A549 (cell line): ENCODE measurements at regions not wholly inside any gene's neighbourhood (a gene's known extent, or its start where the extent isn't known, plus 50 kb on each side); places are given as distances from the start of the nearest gene placed in this dataset.

Source experiments
- ATAC-seq, 2 experiments: fragments of 200-7000 bp in 1 of 2; fragments of >200 bp in 1 of 2; cut with Nextera tagmentation in 1 of 2; cut with Tn5 transposase in 1 of 2; 3 replicates each; pipeline versions ENCODE4 v1.8.0 to v1.9.1; 2018 to 2020; ENCODE audit warnings: mild to moderate bottlenecking in 1 of 2, moderate library complexity in 1 of 2
- CTCF ChIA-PET: fragments of 300-600 bp; sonication (Branson Sonifier 250); formaldehyde crosslinking; extraction: SDS; loops from one replicate; lab custom pipeline; 2021; ENCODE audit warnings: antibody characterized with exemption, inconsistent platforms; lab: Yijun Ruan, JAX
- POLR2A ChIA-PET: fragments of 350-600 bp; formaldehyde crosslinking; extraction: SDS; loops from one replicate; lab custom pipeline; 2021; ENCODE audit warnings: antibody characterized with exemption, inconsistent platforms; lab: Yijun Ruan, JAX
- DNase-seq, 2 experiments: peaks; one replicate each; pipeline versions ENCODE4 v3.0.0 to v3.0.0-alpha.2; 2011 to 2016; ENCODE audit warnings: low read depth in 1 of 2, low spot score in 1 of 2
- FAIRE-seq: peaks from 2 replicates; lab custom pipeline; 2011; peaks lifted over from hg19 to GRCh38; lab: Jason Lieb, UNC
- H3K27ac ChIP-seq, 2 experiments: fragments of >200 bp; sonication (Bioruptor Twin); formaldehyde crosslinking; 3 replicates each; pipeline ENCODE4 v1.5.1; 2016 to 2017
- H3K4me1 ChIP-seq: fragments of >200 bp; sonication (Bioruptor Twin); formaldehyde crosslinking; 3 replicates; pipeline ENCODE4 v1.6.1; 2016
- H3K4me2 ChIP-seq: fragments of >200 bp; sonication (Bioruptor Twin); formaldehyde crosslinking; 3 replicates; pipeline ENCODE4 v1.6.1; 2016
- H3K4me3 ChIP-seq: fragments of >200 bp; sonication (Bioruptor Twin); formaldehyde crosslinking; 3 replicates; pipeline ENCODE4 v1.5.1; 2016
- H3K9me3 ChIP-seq: fragments of >200 bp; sonication (Bioruptor Twin); formaldehyde crosslinking; 3 replicates; pipeline ENCODE4 v1.6.1; 2016
- BHLHE40 ChIP-seq: IDR thresholded peaks from 2 replicates; pipeline ENCODE4 v1.6.1; 2012; ENCODE audit warnings: low read depth, low read length, inconsistent platforms
- CHD2 ChIP-seq: fragments of 150-350 bp; IDR thresholded peaks from 2 replicates; pipeline ENCODE4 v1.6.1; 2014; ENCODE audit warnings: low read length; ENCODE audit not compliant: partially characterized antibody
- CHD4 ChIP-seq: fragments of 200-600 bp; sonication (generic); IDR thresholded peaks from 2 replicates; pipeline ENCODE4 v1.6.1; 2016; ENCODE audit warnings: antibody characterized with exemption, mild to moderate bottlenecking, borderline replicate concordance
- EHF ChIP-seq: fragments of 250-450 bp; sonication (Bioruptor Pico); IDR thresholded peaks from 2 replicates; pipeline ENCODE4 v1.5.0; 2020; ENCODE audit warnings: mild to moderate bottlenecking
- EP300 ChIP-seq, 2 experiments: fragments of >200 bp; sonication (Bioruptor Twin); formaldehyde crosslinking; IDR thresholded peaks; 2 replicates in 1 of 2; 3 replicates in 1 of 2; pipeline ENCODE4 v1.6.1; 2016 to 2017
- FOSL2 ChIP-seq, 2 experiments: fragments of 450-650 bp in 1 of 2; fragments of >200 bp in 1 of 2; sonication (Bioruptor Twin) in 1 of 2; formaldehyde crosslinking; IDR thresholded peaks; 2 replicates each; pipeline versions ENCODE4 v1.5.0 to v1.6.1; 2016 to 2020; ENCODE audit warnings: mild to moderate bottlenecking in 1 of 2, moderate library complexity in 1 of 2
- HEYL ChIP-seq: fragments of 250-450 bp; sonication (Bioruptor Pico); IDR thresholded peaks from 2 replicates; pipeline ENCODE4 v1.8.0; 2021; ENCODE audit warnings: mild to moderate bottlenecking, moderate library complexity
- JUN ChIP-seq, 2 experiments: fragments of >200 bp; sonication (Bioruptor Twin); formaldehyde crosslinking; IDR thresholded peaks; 2 replicates in 1 of 2; 3 replicates in 1 of 2; pipeline ENCODE4 v1.6.1; 2016 to 2017
- KDM1A ChIP-seq: fragments of 200-600 bp; sonication (generic); IDR thresholded peaks from 2 replicates; pipeline ENCODE4 v1.6.1; 2016; ENCODE audit warnings: low read depth, mild to moderate bottlenecking
- KDM5A ChIP-seq: fragments of 200-600 bp; sonication (generic); IDR thresholded peaks from 2 replicates; pipeline ENCODE4 v1.6.1; 2016; ENCODE audit warnings: antibody characterized with exemption, mild to moderate bottlenecking
- MAFK ChIP-seq: fragments of 450-650 bp; IDR thresholded peaks from 2 replicates; pipeline ENCODE4 v1.6.1; 2014; ENCODE audit not compliant: partially characterized antibody
- MAZ ChIP-seq: fragments of 150-350 bp; IDR thresholded peaks from 2 replicates; pipeline ENCODE4 v1.6.1; 2014; ENCODE audit warnings: antibody characterized with exemption, low read depth, low read length, borderline replicate concordance
- MYC ChIP-seq: IDR thresholded peaks from 2 replicates; pipeline ENCODE4 v1.6.1; 2012; ENCODE audit warnings: mild to moderate bottlenecking, inconsistent platforms, low read length, improper control_type of control experiment, borderline replicate concordance
- NFE2L2 ChIP-seq: fragments of 150-350 bp; conservative IDR thresholded peaks from 2 replicates; pipeline ENCODE4 v1.6.1; 2014; ENCODE audit warnings: low read length
- NPAS2 ChIP-seq: fragments of 250-450 bp; sonication (Bioruptor Pico); IDR thresholded peaks from 2 replicates; pipeline ENCODE4 v1.8.0; 2022; ENCODE audit warnings: mild to moderate bottlenecking, moderate library complexity, borderline replicate concordance
- RCOR1 ChIP-seq: fragments of 150-350 bp; IDR thresholded peaks from 2 replicates; pipeline ENCODE4 v1.6.1; 2014; ENCODE audit warnings: antibody characterized with exemption, low read length, low read depth
- RFX5 ChIP-seq: fragments of 450-650 bp; IDR thresholded peaks from 2 replicates; pipeline ENCODE4 v1.7.1; 2014; ENCODE audit warnings: antibody characterized with exemption, mild to moderate bottlenecking, moderate library complexity
- SMC3 ChIP-seq: fragments of >200 bp; sonication (Bioruptor Twin); formaldehyde crosslinking; IDR thresholded peaks from 3 replicates; pipeline ENCODE4 v1.6.1; 2018; ENCODE audit warnings: inconsistent platforms
- TFCP2L1 ChIP-seq: fragments of 250-450 bp; sonication (Bioruptor Pico); IDR thresholded peaks from 2 replicates; pipeline ENCODE4 v1.5.0; 2021; ENCODE audit warnings: mild to moderate bottlenecking
- ZSCAN20 ChIP-seq: fragments of 250-450 bp; sonication (Bioruptor Pico); IDR thresholded peaks from 2 replicates; pipeline ENCODE4 v1.8.0; 2022; ENCODE audit warnings: mild to moderate bottlenecking, moderate library complexity
- WGBS: methylation state at CpG from one replicate; pipeline ENCODE4 v1.1.6; 2017; ENCODE audit errors: missing lambda C conversion rate; 5-methylcytosine and 5-hydroxymethylcytosine counted together
- TF ChIP-seq, protein P1 (sequence below): fragments of 450-650 bp; IDR thresholded peaks from 2 replicates; pipeline ENCODE4 v1.6.1; 2014; ENCODE audit warnings: antibody characterized with exemption
- TF ChIP-seq, protein P2 (sequence below): IDR thresholded peaks from 2 replicates; pipeline ENCODE4 v1.6.1; 2012; ENCODE audit warnings: low read depth, borderline replicate concordance
- TF ChIP-seq, protein P3 (sequence below): fragments of >200 bp; sonication (Bioruptor Twin); formaldehyde crosslinking; IDR thresholded peaks from 2 replicates; pipeline ENCODE4 v1.6.1; 2016

DNA sequence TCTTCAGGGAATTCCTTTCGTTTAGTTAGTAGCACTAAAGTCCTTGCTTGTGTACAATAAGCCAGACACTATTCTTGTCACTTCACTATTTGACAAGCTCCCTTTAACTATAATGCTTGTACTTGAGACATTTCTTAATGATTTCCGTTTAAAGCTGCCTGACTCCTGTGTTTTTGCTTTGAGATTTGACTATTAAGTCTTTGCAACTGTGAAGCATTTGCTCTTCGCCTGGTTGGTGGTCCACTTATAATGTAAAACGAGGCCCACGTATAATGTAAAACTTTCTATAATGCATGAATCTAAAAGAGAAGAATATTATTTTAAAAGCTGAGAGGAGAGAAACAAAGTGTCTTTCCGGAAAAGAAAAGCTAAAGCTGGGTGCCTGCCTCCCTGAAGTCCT is 204.1 kb upstream of the FAM47C start (continued):
- TF ChIP-seq, protein P1, sequence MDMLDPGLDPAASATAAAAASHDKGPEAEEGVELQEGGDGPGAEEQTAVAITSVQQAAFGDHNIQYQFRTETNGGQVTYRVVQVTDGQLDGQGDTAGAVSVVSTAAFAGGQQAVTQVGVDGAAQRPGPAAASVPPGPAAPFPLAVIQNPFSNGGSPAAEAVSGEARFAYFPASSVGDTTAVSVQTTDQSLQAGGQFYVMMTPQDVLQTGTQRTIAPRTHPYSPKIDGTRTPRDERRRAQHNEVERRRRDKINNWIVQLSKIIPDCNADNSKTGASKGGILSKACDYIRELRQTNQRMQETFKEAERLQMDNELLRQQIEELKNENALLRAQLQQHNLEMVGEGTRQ = no peak
- no peak for TF ChIP-seq NPAS2 (CRISPR knock-in tag)

DNA sequence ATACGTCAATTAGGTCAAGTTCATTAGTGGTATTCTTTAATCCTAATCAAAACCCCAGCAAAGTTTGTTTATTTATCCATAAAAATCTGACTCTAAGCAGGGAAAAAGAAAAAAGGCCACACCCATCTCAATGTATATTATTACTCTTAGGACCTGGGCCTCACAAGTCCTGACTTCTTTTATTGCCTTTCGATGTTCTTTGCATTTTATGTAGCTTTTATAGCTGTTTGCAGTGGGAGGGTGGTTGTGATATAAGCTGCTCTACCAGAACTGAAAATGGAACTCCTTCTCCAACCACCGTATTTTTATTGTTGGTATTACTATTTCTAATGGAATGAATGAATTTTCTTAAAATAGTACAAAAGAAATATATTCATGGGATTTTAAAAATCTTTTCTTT is 163.3 kb upstream of the FAM47C start:
- DNase-seq (no peak), FAIRE-seq (peak; percentile 87), ATAC-seq (no peak)
- POLR2A ChIA-PET = no interaction called here
- no peaks in the 10 kb centered on the region for H3K9me3 ChIP-seq
- H3K4me2 ChIP-seq = no peak overlapping the region
- 6% methylated on average over 3 of the region's 3 CpGs for WGBS
- H3K27ac ChIP-seq = no peak overlapping the region
- no peak overlapping the region for H3K4me3 ChIP-seq
- CTCF ChIA-PET = no interaction called here
- no peaks in the 10 kb centered on the region for H3K4me1 ChIP-seq
- TF ChIP-seq FOSL2 (IDR thresholded peaks at IDR 0.05) = no peak
- no peak for TF ChIP-seq FOSL2 (CRISPR knock-in tag; IDR thresholded peaks at IDR 0.05)
- TF ChIP-seq CHD2 = no peak
- no peak for TF ChIP-seq CHD4
- TF ChIP-seq MYC = no peak
- no peak for TF ChIP-seq ZSCAN20 (CRISPR knock-in tag)
- TF ChIP-seq MAFK = no peak
- no peak for TF ChIP-seq MAZ
- no peak for TF ChIP-seq RCOR1
- TF ChIP-seq HEYL (CRISPR knock-in tag) = no peak
- TF ChIP-seq EHF (CRISPR knock-in tag) = no peak
- TF ChIP-seq, protein P2, sequence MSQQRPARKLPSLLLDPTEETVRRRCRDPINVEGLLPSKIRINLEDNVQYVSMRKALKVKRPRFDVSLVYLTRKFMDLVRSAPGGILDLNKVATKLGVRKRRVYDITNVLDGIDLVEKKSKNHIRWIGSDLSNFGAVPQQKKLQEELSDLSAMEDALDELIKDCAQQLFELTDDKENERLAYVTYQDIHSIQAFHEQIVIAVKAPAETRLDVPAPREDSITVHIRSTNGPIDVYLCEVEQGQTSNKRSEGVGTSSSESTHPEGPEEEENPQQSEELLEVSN = no peak

DNA sequence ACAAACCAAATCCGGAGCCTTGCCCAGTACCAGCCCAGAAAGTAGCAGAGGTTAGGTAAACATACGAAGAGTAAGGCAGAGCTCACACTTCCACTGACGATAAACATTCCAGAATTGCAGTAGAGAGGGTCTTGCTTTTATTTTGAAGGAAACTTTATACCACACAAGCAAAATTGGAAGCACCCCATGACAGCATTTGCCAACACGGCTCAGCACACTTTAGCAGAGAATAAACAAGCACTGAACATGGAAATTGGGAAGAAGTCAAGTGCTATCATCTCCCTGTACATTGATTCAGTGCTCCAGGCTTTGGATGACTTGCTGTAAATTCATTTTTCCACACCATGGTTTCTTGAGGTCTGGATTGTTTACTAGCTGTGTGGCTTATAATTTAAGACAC is 160.7 kb upstream of the FAM47C start:
- DNase-seq (no peak), FAIRE-seq (no peak), ATAC-seq (no peak)
- H3K9me3 ChIP-seq = no peaks in the 10 kb centered on the region
- no peak overlapping the region for H3K4me2 ChIP-seq
- no peak overlapping the region for H3K4me3 ChIP-seq
- ChIA-PET CTCF (no interaction called here), POLR2A (no interaction called here)
- no peaks in the 10 kb centered on the region for H3K4me1 ChIP-seq
- TF ChIP-seq TFCP2L1 (CRISPR knock-in tag) (no peak), SMC3 (no peak), HEYL (CRISPR knock-in tag) (no peak), MYC (no peak), RCOR1 (no peak), NFE2L2 (no peak), KDM1A (no peak), BHLHE40 (no peak)
- TF ChIP-seq, protein P3, sequence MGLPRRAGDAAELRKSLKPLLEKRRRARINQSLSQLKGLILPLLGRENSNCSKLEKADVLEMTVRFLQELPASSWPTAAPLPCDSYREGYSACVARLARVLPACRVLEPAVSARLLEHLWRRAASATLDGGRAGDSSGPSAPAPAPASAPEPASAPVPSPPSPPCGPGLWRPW = no peak
- H3K27ac ChIP-seq = no peak overlapping the region
- WGBS = 5% methylated on average over 4 of the region's 4 CpGs

DNA sequence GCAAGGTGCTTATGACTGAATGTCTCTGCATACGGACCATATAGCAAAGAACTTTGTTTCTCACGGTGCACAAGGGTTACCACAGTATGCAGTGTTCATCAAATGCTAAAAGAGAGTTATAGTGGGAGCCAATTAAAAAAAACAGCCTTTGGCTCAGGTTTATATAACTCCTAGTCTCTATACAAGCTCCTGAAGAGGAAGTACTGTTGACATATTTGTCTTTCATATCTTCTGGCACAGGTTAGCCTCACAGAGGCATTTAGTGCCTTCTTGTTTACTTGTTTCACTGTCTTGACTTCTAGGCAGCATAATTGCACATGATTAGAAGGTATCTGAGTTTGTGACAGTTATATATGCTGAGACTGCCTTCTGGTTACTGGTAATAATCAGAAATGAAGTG is 158.8 kb upstream of the FAM47C start:
- WGBS = 0% methylated on average over 2 of the region's 2 CpGs
- TF ChIP-seq, protein P2 = no peak
- TF ChIP-seq JUN (IDR thresholded peaks at IDR 0.05) = no peak
- TF ChIP-seq, protein P3 = no peak
- TF ChIP-seq MYC = no peak
- no peak for TF ChIP-seq RFX5
- TF ChIP-seq NPAS2 (CRISPR knock-in tag) = no peak
- no peak for TF ChIP-seq EP300 (IDR thresholded peaks at IDR 0.05)
- no peak for TF ChIP-seq KDM5A
- TF ChIP-seq KDM1A = no peak
- TF ChIP-seq, all 56 proteins: peak for 0
- Histone ChIP-seq H3K4me3 (no peak overlapping the region), H3K4me2 (no peak overlapping the region), H3K4me1 (no peaks in the 10 kb centered on the region), H3K27ac (no peak overlapping the region), H3K9me3 (no peaks in the 10 kb centered on the region)
- CTCF ChIA-PET = no interaction called here
- DNase-seq = no peak
- peak; percentile 77 for FAIRE-seq
- POLR2A ChIA-PET = no interaction called here
- no peak for ATAC-seq
